Liver (tissue), 7 donors: ENCODE measurements at regions not wholly inside any gene's neighbourhood (a gene's known extent, or its start where the extent isn't known, plus 50 kb on each side); places are given as distances from the start of the nearest gene placed in this dataset.

ENCODE experiments used
- DNase-seq: peaks from one replicate; pipeline ENCODE4 v3.0.0-alpha.2; 2017; ENCODE audit warnings: low spot score
- H3K27ac ChIP-seq, 2 donors: one replicate each; pipeline ENCODE4 v1.7.0; 2013; ENCODE audit warnings: inconsistent platforms in 2 of 2, low read length in 2 of 2, control low read depth in 1 of 2, low read depth in 1 of 2, mild to moderate bottlenecking in 1 of 2
- H3K27me3 ChIP-seq, 4 donors: one replicate each; pipeline versions ENCODE4 v1.6.1 to v1.7.0; 2013; ENCODE audit warnings: low read length in 3 of 4, inconsistent platforms in 1 of 4, mild to moderate bottlenecking in 1 of 4, moderate library complexity in 1 of 4; ENCODE audit not compliant: control insufficient read depth in 4 of 4, insufficient read depth in 4 of 4
- H3K36me3 ChIP-seq, 4 donors: one replicate each; pipeline versions ENCODE4 v1.6.1 to v1.7.0; 2013; ENCODE audit warnings: low read length in 3 of 4, mild to moderate bottlenecking in 3 of 4, low read depth in 1 of 4, moderate library complexity in 1 of 4; ENCODE audit not compliant: control insufficient read depth in 4 of 4, insufficient read depth in 3 of 4
- H3K4me1 ChIP-seq, 4 donors: one replicate each; pipeline versions ENCODE4 v1.6.1 to v1.7.0; 2013; ENCODE audit warnings: low read length in 3 of 4, mild to moderate bottlenecking in 3 of 4, moderate library complexity in 1 of 4; ENCODE audit not compliant: control insufficient read depth in 4 of 4, insufficient read depth in 4 of 4
- H3K4me3 ChIP-seq, 3 donors: one replicate each; pipeline versions ENCODE4 v1.6.1 to v1.7.0; 2013; ENCODE audit warnings: low read length in 3 of 3, control low read depth in 1 of 3, low read depth in 1 of 3, mild to moderate bottlenecking in 1 of 3
- H3K9ac ChIP-seq, 2 donors: one replicate each; pipeline ENCODE4 v1.7.0; 2013; ENCODE audit warnings: low read length in 2 of 2, mild to moderate bottlenecking in 2 of 2, moderate library complexity in 2 of 2, control low read depth in 1 of 2, low read depth in 1 of 2
- H3K9me3 ChIP-seq, 4 donors: one replicate each; pipeline versions ENCODE4 v1.6.1 to v1.7.0; 2013; ENCODE audit warnings: low read length in 3 of 4; ENCODE audit not compliant: control insufficient read depth in 4 of 4
- ATF3 ChIP-seq: IDR thresholded peaks from 2 replicates; pipeline ENCODE4 v1.6.1; 2016; ENCODE audit warnings: antibody characterized with exemption
- EGR1 ChIP-seq, 2 donors: IDR thresholded peaks; 2 replicates each; pipeline ENCODE4 v1.6.1; 2016 to 2018; ENCODE audit warnings: antibody characterized with exemption in 2 of 2, low read depth in 2 of 2
- FOXA1 ChIP-seq: IDR thresholded peaks from 2 replicates; pipeline ENCODE4 v1.6.1; 2016; ENCODE audit warnings: antibody characterized with exemption
- FOXA2 ChIP-seq: IDR thresholded peaks from 2 replicates; pipeline ENCODE4 v1.6.1; 2016; ENCODE audit warnings: antibody characterized with exemption
- GABPA ChIP-seq, 2 donors: IDR thresholded peaks in 1 of 2; conservative IDR thresholded peaks in 1 of 2; 2 replicates each; pipeline ENCODE4 v1.6.1; 2016; ENCODE audit warnings: antibody characterized with exemption in 2 of 2, mild to moderate bottlenecking in 1 of 2, moderate library complexity in 1 of 2
- HNF4A ChIP-seq, 2 donors: conservative IDR thresholded peaks; 2 replicates each; pipeline ENCODE4 v1.6.1; 2016; ENCODE audit warnings: antibody characterized with exemption in 2 of 2, mild to moderate bottlenecking in 2 of 2
- HNF4G ChIP-seq: IDR thresholded peaks from 2 replicates; pipeline ENCODE4 v1.6.1; 2016; ENCODE audit warnings: antibody characterized with exemption
- MAX ChIP-seq: IDR thresholded peaks from 2 replicates; pipeline ENCODE4 v1.6.1; 2016; ENCODE audit warnings: antibody characterized with exemption
- NR2F2 ChIP-seq: IDR thresholded peaks from 2 replicates; pipeline ENCODE4 v1.6.1; 2016; ENCODE audit warnings: antibody characterized with exemption
- RAD21 ChIP-seq, 2 donors: IDR thresholded peaks; 2 replicates each; pipeline ENCODE4 v1.6.1; 2016; ENCODE audit warnings: antibody characterized with exemption in 2 of 2, mild to moderate bottlenecking in 2 of 2
- REST ChIP-seq: IDR thresholded peaks from 2 replicates; pipeline ENCODE4 v1.6.1; 2016; ENCODE audit warnings: antibody characterized with exemption, mild to moderate bottlenecking
- RXRA ChIP-seq, 2 donors: IDR thresholded peaks; 2 replicates each; pipeline ENCODE4 v1.6.1; 2017 to 2018; ENCODE audit warnings: antibody characterized with exemption in 2 of 2, mild to moderate bottlenecking in 1 of 2
- SP1 ChIP-seq: IDR thresholded peaks from 2 replicates; pipeline ENCODE4 v1.6.1; 2018; ENCODE audit warnings: antibody characterized with exemption, mild to moderate bottlenecking
- TAF1 ChIP-seq: conservative IDR thresholded peaks from 2 replicates; pipeline ENCODE4 v1.6.1; 2016; ENCODE audit warnings: antibody characterized with exemption, mild to moderate bottlenecking
- YY1 ChIP-seq: IDR thresholded peaks from 2 replicates; pipeline ENCODE4 v1.6.1; 2016; ENCODE audit warnings: antibody characterized with exemption, mild to moderate bottlenecking
- ZBTB33 ChIP-seq: IDR thresholded peaks from 2 replicates; pipeline ENCODE4 v1.6.1; 2016; ENCODE audit warnings: antibody characterized with exemption
- WGBS: extraction: QIAGEN DNeasy Blood & Tissue Kit; methylation state at CpG from one replicate; pipeline ENCODE4 v1.1.7; 2013; 5-methylcytosine and 5-hydroxymethylcytosine counted together
- donor health status: healthy.
- donor health status: healthy.
- donor health status: healthy.
- donor health status: healthy.

- Histone ChIP-seq H3K27ac (no peak overlapping the region), H3K9me3 (no peaks in the 10 kb centered on the region), H3K9ac (no peak overlapping the region), H3K4me1 (no peaks in the 10 kb centered on the region), H3K4me3 (no peak overlapping the region), H3K36me3 (no peaks in the 10 kb centered on the region), H3K27me3 (no peaks in the 10 kb centered on the region)
- no peak for DNase-seq
- WGBS, result 86% methylated on average over 5 of the region's 5 CpGs
- TF ChIP-seq SP1, result no peak
- TF ChIP-seq FOXA1, result no peak
- no peak for TF ChIP-seq ATF3
- TF ChIP-seq RXRA (IDR thresholded peaks at IDR 0.05), result no peak
- TF ChIP-seq ZBTB33, result no peak
- TF ChIP-seq HNF4G, result no peak
- no peak for TF ChIP-seq EGR1 (IDR thresholded peaks at IDR 0.05; ENCODE audit: low read depth in 2 of 2)
- TF ChIP-seq YY1, result no peak
- TF ChIP-seq RAD21 (IDR thresholded peaks at IDR 0.05), result no peak
- TF ChIP-seq REST, result no peak
- TF ChIP-seq NR2F2, result no peak
- no peak for TF ChIP-seq GABPA (IDR thresholded peaks at IDR 0.05 in 1 of 2, conservative IDR thresholded peaks at IDR 0.05 in 1 of 2)
- no peak for TF ChIP-seq TAF1
Observed at GRCh38 chr7:36076074-36076473, 77.0 kb upstream of the EEPD1 start.

GRCh38 chr7:36078816-36079360, 74.2 kb upstream of the EEPD1 start:
- H3K27ac ChIP-seq, result no peak overlapping the region
- H3K27me3 ChIP-seq, result no peaks in the 10 kb centered on the region
- 97% methylated on average over 13 of the region's 13 CpGs for WGBS
- H3K4me3 ChIP-seq, result no peak overlapping the region
- no peak for DNase-seq
- no peak overlapping the region for H3K9ac ChIP-seq
- TF ChIP-seq GABPA (IDR thresholded peaks at IDR 0.05 in 1 of 2, conservative IDR thresholded peaks at IDR 0.05 in 1 of 2) (no peak), ZBTB33 (no peak), NR2F2 (no peak), RXRA (IDR thresholded peaks at IDR 0.05) (no peak), MAX (no peak), REST (no peak), SP1 (no peak), FOXA1 (no peak), YY1 (no peak), FOXA2 (no peak), ATF3 (no peak), EGR1 (IDR thresholded peaks at IDR 0.05; ENCODE audit: low read depth in 2 of 2) (no peak), HNF4G (no peak), HNF4A (conservative IDR thresholded peaks at IDR 0.05) (no peak)
- no peaks in the 10 kb centered on the region for H3K4me1 ChIP-seq
- H3K36me3 ChIP-seq, result no peaks in the 10 kb centered on the region
- H3K9me3 ChIP-seq, result no peaks in the 10 kb centered on the region
